HG02588 (cell line): ENCODE measurements at regions not wholly inside any gene's neighbourhood (a gene's known extent, or its start where the extent isn't known, plus 50 kb on each side); places are given as distances from the start of the nearest gene placed in this dataset.

Experiments used
- ATAC-seq: cut with Tn5 transposase; IDR thresholded peaks from one replicate; pipeline ENCODE4 v1.9.1; 2021; ENCODE audit warnings: mild to moderate bottlenecking, moderate library complexity; ENCODE audit not compliant: unreplicated experiment

DNA sequence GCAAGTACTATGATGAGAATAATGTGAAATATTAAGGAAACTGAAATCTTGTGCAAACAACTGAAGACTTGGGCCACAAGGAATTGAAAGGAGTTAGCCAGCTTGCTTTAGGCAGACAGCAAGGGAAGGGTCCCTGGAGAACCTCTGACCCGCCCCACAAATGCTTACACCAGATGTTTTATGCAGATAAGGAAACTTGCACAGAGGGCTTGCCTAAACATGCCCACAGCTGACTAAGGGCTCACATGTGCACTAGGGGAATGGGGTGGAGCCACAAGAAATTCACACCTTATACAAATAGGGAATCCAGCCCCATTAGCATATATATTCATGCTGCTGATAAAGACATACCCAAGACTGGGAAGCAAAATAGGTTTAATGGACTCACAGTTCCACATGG, 86.1 kb upstream of the CYYR1 start:
- ATAC-seq = no peak

DNA sequence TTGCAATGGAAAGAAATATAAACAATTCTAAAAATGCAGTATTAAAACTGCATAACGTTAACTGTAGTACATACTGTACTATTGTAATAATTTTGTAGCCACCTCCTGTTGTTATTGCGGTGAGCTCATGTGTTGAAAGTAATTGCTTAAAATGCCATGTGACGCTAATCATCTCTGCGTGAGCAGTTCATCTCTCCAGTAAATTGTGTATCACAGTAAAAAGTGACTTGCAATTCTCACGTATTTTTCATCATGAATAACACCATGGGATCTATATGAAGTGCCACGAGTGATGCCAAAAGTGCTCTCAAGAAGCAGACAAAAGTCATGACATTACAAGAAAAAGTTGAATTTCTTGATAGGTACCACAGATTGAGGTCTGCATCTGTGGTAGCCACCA, 82.4 kb upstream of the CYYR1 start:
- ATAC-seq = no peak

DNA sequence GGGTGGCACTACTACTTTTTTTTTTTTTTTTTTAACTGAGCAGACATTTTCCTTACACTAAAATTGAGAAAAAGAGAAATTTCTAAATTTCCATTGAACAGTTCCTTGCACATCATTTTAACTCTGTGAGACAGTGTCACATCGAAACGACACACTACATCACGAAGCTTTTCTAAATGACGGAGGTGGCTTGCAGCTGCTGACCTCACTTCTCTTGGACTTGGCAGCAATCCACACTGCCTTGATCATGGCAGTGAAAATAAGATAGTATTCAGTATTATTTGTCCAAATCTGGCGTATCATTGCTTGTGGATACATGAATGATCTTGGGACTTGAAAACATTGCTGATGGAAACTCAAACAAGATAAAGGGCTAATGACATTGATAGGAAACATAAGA, 80.3 kb upstream of the CYYR1 start:
- no peak for ATAC-seq

DNA sequence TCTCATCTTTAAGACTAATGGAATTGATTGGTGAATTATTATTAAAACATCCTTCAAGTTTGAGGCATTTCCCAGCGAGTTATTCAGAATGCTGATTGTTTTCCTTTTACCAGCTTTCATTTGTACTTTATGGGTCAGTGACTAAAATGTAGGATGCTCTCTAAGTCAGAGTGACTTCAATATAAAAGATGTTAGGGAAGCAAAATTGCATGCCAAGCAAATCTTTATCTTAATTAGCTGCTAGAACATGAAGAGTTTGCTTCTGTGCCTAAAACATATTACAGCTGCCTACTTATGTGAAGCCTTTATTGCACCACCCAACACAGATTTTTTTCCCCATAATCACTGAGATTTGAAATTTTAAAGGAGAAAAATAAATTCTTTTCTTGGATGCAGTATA, 79.8 kb upstream of the CYYR1 start:
- no peak for ATAC-seq

DNA sequence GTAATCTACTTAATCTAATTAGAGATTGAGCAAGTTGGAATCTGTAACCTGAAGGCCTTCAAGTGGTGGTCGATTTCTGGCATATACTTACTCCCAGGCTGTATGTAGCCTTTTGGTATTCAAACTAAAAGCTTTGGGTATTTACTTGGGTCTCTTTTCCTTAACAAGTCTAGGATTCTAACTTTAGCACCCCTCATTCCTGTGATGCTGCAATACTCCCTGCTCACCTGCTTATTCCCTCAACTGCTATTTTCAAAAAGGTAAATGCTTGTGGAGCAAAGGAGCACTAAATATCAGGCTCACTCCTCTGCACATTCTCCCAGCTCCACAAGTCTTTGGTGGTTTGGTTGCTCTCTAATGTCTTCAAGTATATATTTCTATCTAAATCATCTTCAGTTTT, 68.0 kb upstream of the CYYR1 start:
- ATAC-seq = no peak

DNA sequence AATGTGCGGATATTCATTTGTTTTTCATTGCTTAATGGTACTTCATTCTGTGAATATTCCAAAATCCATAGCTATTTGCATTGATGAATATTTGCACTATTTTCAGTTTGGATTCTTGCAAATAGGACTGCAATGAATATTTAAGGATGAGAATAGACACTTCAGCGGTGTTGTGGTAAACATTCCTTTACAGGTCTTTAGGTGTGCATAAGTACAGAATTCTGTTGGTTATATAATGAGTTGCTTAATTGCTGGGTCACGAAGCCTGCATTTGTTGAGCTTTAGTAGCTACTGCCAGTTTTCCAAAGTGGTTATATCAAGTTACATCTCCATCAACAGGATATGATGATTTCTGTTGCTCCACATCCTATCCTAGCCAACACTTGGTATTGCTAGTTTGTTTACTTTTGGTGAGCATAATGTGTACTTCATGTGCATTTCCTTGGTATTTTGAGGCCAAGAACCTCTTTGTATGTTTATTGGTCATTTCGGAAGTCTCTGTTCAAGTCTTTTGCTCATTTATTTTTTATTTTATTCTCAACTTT, 64.2 kb upstream of the CYYR1 start:
- ATAC-seq = no peak

DNA sequence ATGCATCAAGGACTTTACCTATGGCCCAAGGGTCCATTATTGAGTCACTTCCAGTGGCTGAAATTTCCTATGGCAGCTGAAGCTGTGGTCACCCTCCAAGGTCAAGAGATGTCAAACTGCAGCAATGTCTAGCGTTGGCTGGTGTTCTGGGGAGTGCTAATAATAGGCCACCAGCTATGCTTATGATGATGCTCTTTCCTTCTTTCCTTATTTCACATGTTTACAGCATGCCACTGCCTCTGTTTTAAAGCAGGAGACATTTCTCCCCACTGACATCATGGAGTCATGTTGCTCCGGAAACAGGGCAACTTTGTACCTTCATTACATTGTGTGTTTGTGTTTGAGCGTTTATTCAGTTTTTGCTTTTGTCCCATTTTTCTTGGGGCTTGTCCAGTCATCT, 62.6 kb upstream of the CYYR1 start:
- ATAC-seq = no peak

DNA sequence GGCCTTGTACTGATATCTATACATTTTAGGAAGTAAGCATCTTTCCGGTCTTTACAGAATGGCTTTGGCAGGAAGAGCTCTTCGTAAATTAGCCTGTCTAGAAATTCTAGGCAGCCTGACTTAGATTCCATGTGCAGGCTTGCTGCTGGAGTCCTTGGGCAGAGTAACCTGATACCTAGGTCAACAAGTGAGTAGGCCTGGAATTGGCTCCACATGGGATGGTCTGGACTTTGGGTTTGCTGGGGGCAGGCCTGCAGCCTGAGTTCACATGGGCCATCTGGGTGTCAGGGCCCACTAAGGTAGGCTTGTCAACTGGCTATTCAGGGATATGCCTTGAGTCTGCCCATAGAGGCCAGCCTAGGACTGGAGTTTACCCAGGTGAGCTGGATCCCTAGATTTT, 59.6 kb upstream of the CYYR1 start:
- no peak for ATAC-seq

DNA sequence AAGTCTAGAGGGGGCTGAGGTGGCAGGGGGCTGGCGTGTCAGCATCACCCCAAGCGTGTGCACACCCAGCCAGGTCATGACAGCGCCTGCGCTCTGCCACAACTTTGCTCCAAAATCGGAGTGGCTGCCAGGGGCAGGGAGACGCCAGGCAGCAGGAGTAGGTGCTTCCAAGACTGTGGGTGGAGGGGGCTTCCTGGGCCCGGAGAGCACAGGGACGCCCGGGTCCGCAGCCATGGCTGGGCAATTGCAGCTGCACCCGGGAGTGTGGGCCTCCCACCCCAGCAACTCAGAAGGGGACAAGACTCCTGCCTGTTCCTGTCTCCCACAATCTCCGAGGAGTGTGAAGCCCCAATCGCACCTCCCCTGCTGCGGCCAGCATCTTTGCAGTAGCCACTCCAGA, 53.1 kb upstream of the CYYR1 start:
- ATAC-seq = no peak

DNA sequence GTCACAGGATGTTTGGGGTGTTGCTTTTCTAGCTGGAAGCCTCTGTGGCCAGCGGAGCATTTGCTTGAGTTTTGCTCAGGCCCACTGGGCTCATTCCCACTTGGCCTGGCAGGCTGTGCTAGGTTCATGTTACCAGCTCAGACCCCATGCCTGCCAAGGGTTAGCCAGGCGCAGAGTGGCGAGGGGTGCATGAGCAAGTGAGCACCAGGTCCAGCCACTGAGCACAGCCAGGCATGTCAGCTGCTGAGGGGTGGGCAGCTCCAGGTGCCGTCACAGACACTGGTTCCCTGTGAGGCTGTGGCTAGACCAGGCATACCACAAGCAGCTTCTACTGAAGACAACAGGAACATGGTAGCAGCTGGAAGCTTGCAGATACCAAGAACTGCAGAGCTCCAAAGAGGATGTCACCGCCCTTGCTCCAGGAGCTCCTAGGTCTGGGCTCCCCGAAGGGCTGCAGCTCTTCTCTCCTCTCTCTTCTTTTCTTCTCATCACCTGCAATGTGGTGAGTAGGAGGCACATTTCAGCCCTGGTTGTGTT, 52.0 kb upstream of the CYYR1 start:
- no peak for ATAC-seq
